Right ventricle myocardium inferior (tissue), 1 donor: ENCODE measurements at regions not wholly inside any gene's neighbourhood (a gene's known extent, or its start where the extent isn't known, plus 50 kb on each side); places are given as distances from the start of the nearest gene placed in this dataset.

Source experiments
- ATAC-seq: fragments of 200-7000 bp; cut with Tn5 transposase; one replicate; pipeline ENCODE4 v1.9.1; 2020; ENCODE audit warnings: mild to moderate bottlenecking, moderate library complexity
- DNase-seq: peaks from one replicate; pipeline ENCODE4 v3.0.0; 2021; ENCODE audit errors: missing footprints
- intact Hi-C: fragments of 100-400 bp; cut with DNase I; formaldehyde crosslinking; loops from one replicate; pipeline ENCODE4 v1.11.0; 2022
- donor health status: DM: no; HTN: yes; CAD: no; lungs with severe emphysema.

- DNase-seq, result no peak
- intact Hi-C loops, result no loop called here
- ATAC-seq, result no peak
Measured at GRCh38 chrX:33741807-33742206, 390.3 kb downstream of the FAM47A start.

- intact Hi-C loops, result no loop called here
- ATAC-seq, result no peak
- no peak for DNase-seq
Measured at GRCh38 chrX:33735182-33735581, 396.9 kb downstream of the FAM47A start.

GRCh38 chrX:33726281-33727160 is 405.6 kb downstream of the FAM47A start:
- intact Hi-C loops, result no loop called here
- no peak for ATAC-seq
- DNase-seq, result no peak

- intact Hi-C loops, result no loop called here
- ATAC-seq (peak; percentile 42), DNase-seq (no peak)
Measured at GRCh38 chrX:33725535-33726210, 406.4 kb downstream of the FAM47A start.

- intact Hi-C loops, result no loop called here
- ATAC-seq (no peak), DNase-seq (no peak)
Measured at GRCh38 chrX:33721927-33722326, 410.2 kb downstream of the FAM47A start.

- DNase-seq, result no peak
- intact Hi-C loops, result no loop called here
- no peak for ATAC-seq
Measured at GRCh38 chrX:33686105-33686504, 446.0 kb downstream of the FAM47A start.
